Epithelial cell of prostate (primary cell): ENCODE measurements at regions not wholly inside any gene's neighbourhood (a gene's known extent, or its start where the extent isn't known, plus 50 kb on each side); places are given as distances from the start of the nearest gene placed in this dataset.

Experiments used
- DNase-seq: peaks from one replicate; pipeline ENCODE4 v3.0.0-alpha.2; 2011; ENCODE audit warnings: low read depth, low spot score
- H3K27ac ChIP-seq: fragments of 450-650 bp; 2 replicates; pipeline ENCODE4 v1.5.1; 2017; ENCODE audit warnings: mild to moderate bottlenecking

GRCh38 chr16:73432850-73433730 lies 385.2 kb upstream of the ZFHX3 start:
- DNase-seq, result no peak
- H3K27ac ChIP-seq, result no peak overlapping the region

- no peak for DNase-seq
- no peak overlapping the region for H3K27ac ChIP-seq
These were observed 382.2 kb upstream of the ZFHX3 start for GRCh38 chr16:73430138-73430537.

- DNase-seq, result no peak
- no peak overlapping the region for H3K27ac ChIP-seq
These were observed 380.2 kb upstream of the ZFHX3 start for GRCh38 chr16:73428121-73428520.

GRCh38 chr16:73427164-73427563 lies 379.2 kb upstream of the ZFHX3 start:
- H3K27ac ChIP-seq, result no peak overlapping the region
- DNase-seq, result no peak

- H3K27ac ChIP-seq, result no peak overlapping the region
- no peak for DNase-seq
These were observed 378.7 kb upstream of the ZFHX3 start for GRCh38 chr16:73426433-73427160.

GRCh38 chr16:73420676-73421075 lies 372.7 kb upstream of the ZFHX3 start:
- H3K27ac ChIP-seq, result no peak overlapping the region
- no peak for DNase-seq

- no peak for DNase-seq
- H3K27ac ChIP-seq, result no peak overlapping the region
These were observed 372.3 kb upstream of the ZFHX3 start for GRCh38 chr16:73420244-73420643.

GRCh38 chr16:73418691-73419090 lies 370.8 kb upstream of the ZFHX3 start:
- no peak for DNase-seq
- H3K27ac ChIP-seq, result no peak overlapping the region

- no peak overlapping the region for H3K27ac ChIP-seq
- DNase-seq, result no peak
These were observed 370.1 kb upstream of the ZFHX3 start for GRCh38 chr16:73418051-73418450.

- DNase-seq, result no peak
- H3K27ac ChIP-seq, result no peak overlapping the region
These were observed 367.4 kb upstream of the ZFHX3 start for GRCh38 chr16:73415286-73415685.

GRCh38 chr16:73414638-73415037 lies 366.7 kb upstream of the ZFHX3 start:
- H3K27ac ChIP-seq, result no peak overlapping the region
- no peak for DNase-seq

- H3K27ac ChIP-seq, result no peak overlapping the region
- DNase-seq, result no peak
These were observed 365.9 kb upstream of the ZFHX3 start for GRCh38 chr16:73413830-73414190.

- H3K27ac ChIP-seq, result no peak overlapping the region
- no peak for DNase-seq
These were observed 365.3 kb upstream of the ZFHX3 start for GRCh38 chr16:73413091-73413829.

- DNase-seq, result no peak
- H3K27ac ChIP-seq, result no peak overlapping the region
These were observed 364.5 kb upstream of the ZFHX3 start for GRCh38 chr16:73412416-73412815.

- H3K27ac ChIP-seq, result no peak overlapping the region
- no peak for DNase-seq
These were observed 360.8 kb upstream of the ZFHX3 start for GRCh38 chr16:73408716-73409115.

- DNase-seq, result no peak
- H3K27ac ChIP-seq, result no peak overlapping the region
These were observed 360.4 kb upstream of the ZFHX3 start for GRCh38 chr16:73408311-73408710.

GRCh38 chr16:73405851-73406250 lies 357.9 kb upstream of the ZFHX3 start:
- H3K27ac ChIP-seq, result no peak overlapping the region
- no peak for DNase-seq

GRCh38 chr16:73404001-73404400 lies 356.1 kb upstream of the ZFHX3 start:
- DNase-seq, result no peak
- H3K27ac ChIP-seq, result no peak overlapping the region

GRCh38 chr16:73403291-73403690 lies 355.4 kb upstream of the ZFHX3 start:
- DNase-seq, result no peak
- H3K27ac ChIP-seq, result no peak overlapping the region

GRCh38 chr16:73400951-73401350 lies 353.0 kb upstream of the ZFHX3 start:
- DNase-seq, result no peak
- H3K27ac ChIP-seq, result no peak overlapping the region

- DNase-seq, result no peak
- H3K27ac ChIP-seq, result no peak overlapping the region
These were observed 352.1 kb upstream of the ZFHX3 start for GRCh38 chr16:73399997-73400396.
